ENCODE measurements at regions not wholly inside any gene's neighbourhood (a gene's known extent, or its start where the extent isn't known, plus 50 kb on each side); places are given as distances from the start of the nearest gene placed in this dataset.

DNA sequence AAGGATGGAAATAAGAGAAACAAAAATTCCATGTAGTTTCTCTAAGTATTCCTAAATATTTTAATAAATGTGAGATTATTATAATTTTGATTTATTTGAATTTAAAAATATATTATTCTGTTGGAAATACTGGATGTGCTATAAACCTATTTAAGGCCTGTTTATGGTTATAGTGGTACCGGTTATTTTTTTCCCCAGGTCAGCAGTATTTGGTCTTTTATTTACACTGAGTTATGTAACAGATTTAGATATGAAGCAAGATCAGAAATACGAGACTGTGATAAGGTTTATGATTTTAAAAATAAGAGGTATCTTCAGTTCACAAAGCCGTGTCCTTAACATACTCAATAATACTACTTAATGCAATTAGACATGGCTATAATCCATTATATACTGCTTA is 634.3 kb upstream of the POU3F2 start:
- DNase-seq: no peak

DNA sequence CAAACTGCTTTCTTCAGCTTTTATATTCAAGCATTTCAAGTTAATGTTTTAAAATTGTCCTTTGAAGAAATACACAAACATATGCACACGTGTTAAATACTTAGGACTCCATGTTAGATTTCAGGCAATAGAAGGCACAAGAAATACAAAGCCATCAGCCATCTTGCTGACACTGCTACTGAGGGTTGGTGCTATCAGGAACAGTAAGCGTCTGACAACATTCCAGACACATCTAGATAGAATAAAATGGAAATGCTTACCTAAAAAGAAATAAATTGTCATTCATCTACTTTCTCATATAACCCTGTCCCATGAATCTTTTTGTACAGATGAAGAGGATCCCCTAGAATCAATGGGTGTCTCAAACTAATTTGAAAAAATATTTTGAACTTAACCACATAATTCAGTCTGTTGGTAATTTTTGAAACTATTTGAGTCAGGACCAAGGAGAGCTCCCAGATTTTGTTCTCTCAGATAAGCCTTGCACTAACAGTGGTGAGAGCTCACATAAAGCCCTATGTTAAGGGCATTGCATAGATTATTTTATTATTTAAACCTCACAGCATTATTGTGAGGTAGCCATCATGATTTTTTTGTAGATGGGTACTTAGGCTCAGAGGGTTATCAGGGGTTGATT is 631.1 kb upstream of the POU3F2 start:
- no peak for DNase-seq

DNA sequence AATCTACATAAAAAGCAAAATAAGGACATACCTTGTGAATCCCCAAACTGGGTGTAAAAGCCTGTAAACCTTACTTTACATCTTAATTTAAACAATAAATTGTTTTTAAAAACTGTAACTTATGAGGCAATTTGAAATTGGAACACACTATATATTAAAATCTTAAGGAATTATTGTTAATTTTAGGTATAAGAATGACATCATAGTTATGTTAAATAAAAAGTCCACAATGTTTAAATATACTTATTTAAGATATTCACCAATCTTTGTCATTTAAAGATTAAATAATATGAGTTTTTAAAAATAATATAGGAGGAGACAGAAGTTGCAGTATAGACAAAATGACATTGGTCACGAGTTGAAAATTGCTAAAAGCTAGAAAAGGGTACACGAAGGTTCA is 621.9 kb upstream of the POU3F2 start:
- no peak for DNase-seq

DNA sequence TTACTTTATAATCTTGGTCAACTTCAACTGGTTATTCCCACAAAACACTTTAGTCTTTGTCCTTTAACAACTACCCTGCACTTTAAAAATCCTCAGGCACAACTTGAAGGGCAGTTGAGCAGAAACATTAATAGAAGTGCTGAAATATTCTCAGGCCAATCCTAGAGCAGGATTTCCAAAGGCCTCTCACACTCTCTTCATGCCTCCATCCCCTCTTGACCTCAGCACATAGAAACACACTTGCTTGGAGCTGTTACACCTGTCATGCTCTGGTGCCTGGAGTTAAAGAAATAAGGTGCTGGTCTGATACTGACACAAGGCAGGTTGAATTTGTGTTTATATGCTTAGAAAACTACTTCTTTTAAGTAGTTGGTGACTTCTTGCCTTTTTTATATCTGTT is 618.8 kb upstream of the POU3F2 start:
- no peak for DNase-seq

DNA sequence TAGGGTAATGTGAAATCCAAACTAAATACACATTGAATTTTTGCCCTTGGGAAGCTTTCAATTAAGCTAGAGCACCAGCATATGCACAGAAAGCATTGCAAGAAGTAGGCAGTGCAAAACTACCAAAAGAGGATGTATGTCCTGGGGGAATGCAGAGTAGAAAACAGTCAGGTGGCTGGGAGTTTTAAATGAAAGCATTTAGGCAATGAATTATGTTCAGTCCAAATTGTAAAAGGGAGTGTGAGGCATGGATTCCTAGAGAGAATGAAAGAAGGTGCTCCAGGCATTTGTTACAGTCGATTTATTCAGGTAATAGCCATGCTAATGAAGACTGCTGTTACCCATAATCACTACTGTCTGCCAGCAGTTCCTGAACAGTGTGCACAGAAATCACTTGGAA is 604.1 kb upstream of the POU3F2 start:
- DNase-seq: no peak

DNA sequence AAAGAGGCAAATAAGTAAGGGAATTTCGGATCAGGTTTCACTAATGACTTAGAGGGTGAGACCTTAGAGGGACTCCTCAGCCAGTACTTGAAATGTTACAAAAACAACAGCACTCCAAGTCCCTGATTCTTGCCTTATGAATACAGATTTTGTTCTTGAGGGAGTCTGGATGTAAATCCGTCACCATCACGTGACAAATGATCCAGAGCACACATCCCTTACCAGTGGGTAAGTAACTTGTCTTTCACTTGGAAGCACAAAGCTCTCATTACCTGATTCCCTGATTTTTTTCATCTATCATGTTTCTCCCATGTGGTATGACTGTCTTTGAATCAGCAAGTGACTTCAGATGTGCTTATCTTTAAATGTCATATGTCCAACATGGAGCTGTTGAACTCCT is 595.3 kb upstream of the POU3F2 start:
- no peak for DNase-seq

DNA sequence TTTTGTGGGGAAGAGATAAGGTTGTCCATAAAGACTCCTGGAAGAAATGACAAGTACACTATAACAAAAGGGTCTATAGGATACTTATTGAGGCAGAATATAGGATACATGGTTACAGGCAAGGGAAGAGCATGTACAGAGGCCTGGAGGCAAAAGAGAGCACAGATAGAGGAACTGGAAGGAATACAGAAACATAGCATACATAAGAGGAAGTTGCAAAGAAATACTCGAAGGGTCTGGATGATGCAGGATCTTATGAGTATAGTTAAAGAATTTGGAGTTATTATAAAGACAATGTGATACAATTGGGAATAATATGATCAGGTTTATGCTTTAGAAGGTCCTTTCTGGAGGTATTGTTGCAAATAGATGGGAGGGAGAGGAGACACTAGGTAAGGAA is 592.7 kb upstream of the POU3F2 start:
- DNase-seq: no peak

DNA sequence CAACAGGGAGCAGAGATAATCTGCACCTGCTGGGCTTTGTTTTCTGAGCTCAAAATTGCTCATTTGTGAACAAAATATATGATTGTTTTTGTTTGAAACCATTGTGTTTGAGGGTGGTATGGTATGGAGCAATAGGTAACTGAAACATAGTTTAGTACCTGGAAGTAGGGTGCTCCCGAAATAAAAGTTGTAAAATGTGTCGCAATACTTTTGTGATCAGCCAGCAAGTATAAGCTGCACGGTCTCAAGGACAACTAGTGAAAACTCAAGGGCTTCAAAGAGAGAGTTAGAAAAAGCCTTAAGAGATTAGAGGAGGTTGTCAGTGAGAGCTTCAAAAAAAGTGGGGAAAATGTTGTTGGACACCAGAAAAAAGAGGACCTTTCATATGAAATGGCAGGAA is 579.8 kb upstream of the POU3F2 start:
- no peak for DNase-seq

DNA sequence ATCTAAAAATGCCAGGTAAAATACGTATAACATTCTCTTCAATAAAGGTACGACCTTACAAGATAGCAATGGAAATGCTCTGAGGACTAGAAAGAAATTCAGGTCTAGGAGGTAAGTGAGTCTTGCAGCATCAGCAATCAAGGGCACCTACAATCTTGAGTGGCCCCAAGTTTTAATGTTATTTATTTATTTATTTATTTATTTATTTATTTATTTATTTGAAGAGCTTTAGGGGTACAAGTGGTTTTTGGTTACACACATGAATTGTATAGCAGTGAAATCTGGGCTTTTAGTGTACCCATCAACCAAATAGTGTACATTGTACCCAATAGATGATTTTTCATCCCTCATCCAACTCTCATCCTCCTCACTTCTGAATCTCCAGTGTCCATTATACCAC is 574.0 kb upstream of the POU3F2 start:
- DNase-seq: no peak

DNA sequence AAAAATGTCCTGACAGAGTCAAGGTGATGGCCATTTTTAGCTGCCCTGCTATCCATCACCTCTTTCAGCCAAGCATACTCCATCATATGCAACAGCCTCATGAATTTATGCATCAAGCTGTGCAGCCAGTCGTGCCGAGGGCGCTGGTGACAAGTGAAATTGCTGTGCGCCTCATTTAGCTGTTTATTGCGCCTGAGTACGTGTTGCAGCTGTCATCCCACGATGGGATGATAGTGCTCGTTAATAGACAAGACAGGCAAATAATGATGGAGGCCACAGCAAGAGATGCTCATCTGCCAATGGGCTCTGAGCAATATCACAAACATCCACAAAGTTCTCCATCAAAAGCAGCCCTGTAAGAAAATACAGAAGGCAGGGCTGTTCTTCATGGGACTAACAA is 562.3 kb upstream of the POU3F2 start:
- no peak for DNase-seq

DNA sequence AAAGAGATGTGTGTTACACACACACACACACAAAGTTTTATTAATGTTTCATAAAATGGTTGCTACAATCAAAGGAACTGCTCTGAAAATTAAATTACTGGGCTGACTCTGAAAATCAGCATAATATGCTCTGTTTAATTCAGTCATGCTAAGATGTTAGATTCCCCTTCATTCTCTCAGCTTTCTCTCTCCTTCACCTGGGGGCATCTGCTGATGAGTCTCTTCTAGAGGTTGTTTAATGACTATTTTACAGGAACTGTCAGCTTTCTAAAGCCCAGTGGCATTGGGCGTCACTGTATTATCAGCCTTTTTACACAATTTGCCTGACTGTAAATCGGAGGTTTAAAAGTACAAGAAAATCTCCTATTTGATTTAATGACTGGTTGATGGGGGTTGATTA is 559.7 kb upstream of the POU3F2 start:
- no peak for DNase-seq

DNA sequence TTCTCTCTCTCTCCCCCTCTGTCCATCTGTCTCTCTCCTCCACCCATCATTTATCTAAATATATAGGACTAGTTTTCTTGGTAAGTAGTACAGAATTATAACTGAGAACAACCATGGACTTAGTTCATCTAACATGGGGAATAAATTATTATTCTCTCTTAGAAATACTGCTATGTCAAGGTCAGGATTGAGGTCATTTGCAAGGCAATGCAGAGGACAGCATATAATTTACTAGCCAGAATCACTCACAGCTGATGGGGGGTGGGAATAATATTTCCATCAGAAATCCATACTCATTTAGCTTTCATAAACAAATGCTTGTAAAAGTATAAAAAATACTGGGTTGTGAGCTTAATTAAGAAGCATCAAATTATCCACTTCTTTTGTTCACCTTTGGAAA is 553.9 kb upstream of the POU3F2 start:
- DNase-seq: no peak

DNA sequence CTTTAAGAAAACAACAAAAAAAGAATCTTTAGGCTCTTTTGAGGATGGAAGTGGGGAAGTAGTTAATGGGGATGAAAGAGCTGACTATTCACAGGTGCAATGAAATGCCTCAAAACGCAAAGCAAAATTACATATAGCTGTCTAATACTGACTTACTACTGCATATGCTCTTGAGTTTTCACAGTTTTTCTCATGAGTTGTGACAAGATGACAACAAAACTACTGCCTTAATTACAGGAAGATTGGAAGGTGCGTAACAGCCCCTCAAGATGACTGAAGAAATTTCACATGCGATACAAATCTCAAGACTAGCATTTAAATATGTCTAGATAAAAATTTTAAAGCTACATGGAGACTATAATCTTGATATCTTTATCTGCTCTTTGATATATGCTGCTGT is 547.8 kb upstream of the POU3F2 start:
- DNase-seq: no peak

DNA sequence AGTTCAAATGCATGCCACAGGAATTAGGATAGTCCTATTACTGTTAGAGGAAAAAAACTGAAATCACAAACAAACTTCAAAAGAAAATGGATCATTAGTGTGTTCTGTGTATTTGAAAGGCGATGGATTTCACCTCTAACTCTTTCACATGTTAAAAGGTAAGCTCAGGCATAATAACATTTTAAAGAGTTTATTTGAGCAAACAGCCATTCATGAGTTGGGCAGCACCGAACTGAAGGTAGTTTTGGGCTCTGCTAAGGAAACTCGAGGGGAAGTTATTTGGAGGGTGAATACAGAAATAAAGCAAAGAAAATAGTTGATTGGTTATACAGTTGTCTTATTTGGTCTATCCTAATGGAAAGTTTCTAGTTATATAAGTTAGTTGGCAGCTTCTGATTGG is 546.5 kb upstream of the POU3F2 start:
- DNase-seq: no peak

DNA sequence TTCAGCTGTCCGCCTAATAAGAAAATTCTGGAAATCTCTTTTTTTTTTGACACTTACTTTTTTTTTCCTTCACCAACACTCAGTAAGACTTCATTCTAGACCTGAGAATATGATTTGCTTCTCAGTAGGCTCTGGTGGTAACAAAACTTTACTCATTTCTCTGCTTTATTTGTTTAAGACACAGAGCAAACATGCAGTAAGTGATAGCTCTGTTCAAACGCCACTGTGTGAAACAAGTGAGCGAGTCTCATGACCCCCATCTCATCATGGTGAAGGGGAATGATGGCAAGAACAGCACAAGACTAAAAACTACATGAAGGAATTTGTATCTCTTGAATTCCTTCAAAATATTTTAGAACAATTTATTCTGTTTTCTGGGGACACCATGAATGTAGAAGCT is 541.6 kb upstream of the POU3F2 start:
- no peak for DNase-seq

DNA sequence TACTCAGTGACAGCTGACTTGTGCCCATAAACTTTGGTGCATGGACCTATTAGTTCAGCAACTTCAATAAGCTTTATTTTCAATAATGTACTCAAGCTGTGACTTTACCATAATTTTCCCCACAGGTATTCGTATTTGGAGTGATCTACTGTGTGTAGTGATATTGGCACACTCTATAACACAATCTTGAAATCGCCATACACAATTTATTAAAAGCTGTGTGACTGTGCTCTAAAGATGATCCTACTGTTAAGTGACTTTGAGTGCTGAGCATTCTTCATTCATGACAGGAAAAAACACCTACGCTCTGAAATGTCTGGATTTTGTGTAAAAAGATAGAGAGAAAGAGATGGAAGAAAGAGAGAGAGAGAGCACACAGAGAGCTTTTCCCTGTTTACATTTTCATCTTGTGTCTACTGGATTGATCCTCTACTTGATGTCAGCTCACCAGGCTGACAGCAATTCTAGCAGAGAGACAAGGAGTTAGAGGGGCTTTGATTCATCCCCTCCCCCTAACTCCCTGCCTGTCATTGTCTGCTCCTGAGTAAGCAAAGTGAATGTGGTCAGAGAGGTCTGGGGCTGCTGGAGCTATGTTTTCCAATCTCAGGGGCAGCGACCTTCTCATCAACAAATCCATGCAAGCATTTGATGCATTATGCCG is 538.7 kb upstream of the POU3F2 start:
- DNase-seq: no peak

DNA sequence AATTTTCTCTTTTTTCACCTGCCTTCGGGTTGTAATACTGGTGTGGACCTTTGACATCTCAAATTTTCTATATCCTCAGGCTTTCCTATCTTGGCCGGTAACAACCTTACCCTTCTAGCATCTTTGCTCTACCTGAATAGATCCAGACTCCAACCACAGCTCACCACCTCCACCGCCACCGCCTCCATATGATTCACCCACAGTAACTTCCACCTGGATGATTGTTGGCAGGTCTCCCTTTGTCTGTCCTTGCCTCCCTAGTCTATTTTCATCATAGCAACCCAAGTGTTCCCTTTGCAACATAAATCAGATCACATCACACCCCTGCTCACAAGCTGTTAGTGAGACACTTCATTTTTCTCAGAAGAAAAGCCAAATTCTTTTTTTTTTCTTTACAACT is 525.8 kb upstream of the POU3F2 start:
- no peak for DNase-seq

DNA sequence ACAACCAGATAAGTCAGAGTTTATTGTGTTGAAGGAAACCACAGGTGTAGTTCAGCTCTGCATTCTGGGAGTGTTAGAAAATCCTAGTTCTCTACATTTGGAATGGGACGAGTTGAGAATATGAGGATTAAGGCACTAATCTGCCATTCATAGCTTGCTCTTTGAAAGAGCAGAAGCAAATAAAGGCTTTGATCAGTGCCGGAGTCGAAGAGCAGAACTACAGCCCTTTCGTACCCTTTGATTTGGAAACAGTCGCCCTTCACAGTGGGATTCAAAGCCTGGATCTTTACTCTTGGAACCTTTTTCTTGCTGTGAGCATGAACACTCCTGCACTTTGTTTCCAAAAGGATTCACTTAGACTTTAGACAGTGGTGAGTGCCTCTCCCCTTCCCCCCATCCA is 523.9 kb upstream of the POU3F2 start:
- no peak for DNase-seq

DNA sequence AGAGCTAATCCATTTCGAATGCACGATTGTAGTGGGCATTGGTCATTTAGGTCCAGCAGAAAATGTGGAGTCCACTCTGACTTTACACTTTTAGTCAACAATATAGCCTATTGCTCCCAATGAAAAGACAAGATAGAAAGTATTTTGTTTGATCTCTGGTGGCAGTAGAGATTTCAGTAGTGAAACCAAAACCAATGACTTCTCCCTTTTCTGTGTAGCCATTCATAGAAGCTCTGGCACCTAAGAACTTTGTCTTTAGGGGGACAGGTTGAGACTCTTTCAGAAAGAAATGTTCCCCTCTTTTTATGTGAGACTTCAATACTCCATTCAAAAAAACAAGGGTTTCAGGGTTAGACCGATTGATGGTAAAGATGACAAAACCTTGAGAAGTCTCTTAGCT is 510.8 kb upstream of the POU3F2 start:
- no peak for DNase-seq

DNA sequence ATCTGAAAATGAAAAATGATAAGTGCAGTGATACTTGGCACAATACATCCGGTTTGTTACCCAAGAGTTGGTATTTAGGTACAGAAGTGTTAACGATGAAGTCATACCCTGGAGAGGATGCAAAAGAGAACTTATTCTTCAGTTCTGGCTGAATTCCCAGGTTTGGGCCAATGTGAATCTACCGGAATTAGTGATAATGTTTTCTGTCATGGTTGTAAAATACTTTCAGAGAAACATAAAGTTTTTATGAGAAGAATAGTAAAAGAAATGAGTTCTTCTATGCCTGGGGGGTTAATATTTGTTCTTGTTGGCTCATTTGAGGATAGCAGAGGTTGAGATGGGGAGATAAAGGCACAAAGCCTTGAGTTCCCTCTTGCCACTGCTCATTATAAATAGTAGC is 509.9 kb upstream of the POU3F2 start:
- DNase-seq: no peak

DNA sequence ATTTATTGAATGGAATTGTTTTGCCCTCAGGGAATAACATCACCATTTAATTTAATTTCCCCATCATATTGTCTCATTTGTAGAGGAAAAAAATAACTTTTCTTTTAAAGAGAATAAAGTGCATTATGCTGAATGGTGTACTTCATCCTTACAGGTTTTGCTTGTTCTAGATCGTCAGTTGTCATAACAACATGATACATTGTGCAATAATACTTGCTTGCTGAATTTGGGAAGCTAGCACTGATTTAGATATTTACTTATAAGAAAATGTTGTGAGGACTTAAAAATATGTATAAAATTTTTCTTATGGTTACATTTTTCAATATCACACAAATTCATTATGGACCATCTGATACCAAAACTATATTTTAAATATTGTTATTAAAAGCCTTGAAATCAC is 509.0 kb upstream of the POU3F2 start:
- no peak for DNase-seq

DNA sequence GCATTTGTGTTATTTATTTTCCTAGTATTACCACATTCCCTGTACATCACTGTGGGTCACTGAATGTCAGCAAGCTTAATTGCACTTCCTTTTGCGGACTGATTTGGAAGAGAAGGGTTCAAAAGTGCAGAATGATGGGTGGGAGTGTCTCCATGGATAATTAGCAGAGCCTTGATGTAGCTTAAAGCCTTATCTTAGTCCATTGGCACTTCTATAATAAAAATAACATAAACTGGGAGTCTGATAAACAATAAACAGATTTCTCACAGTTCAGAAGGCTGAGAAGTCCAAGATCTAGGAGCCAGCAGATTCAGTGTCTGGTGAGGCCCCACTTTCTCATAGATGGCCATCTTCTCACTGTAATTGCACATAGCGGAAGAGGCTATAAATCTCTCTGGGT is 501.1 kb upstream of the POU3F2 start:
- DNase-seq: no peak

DNA sequence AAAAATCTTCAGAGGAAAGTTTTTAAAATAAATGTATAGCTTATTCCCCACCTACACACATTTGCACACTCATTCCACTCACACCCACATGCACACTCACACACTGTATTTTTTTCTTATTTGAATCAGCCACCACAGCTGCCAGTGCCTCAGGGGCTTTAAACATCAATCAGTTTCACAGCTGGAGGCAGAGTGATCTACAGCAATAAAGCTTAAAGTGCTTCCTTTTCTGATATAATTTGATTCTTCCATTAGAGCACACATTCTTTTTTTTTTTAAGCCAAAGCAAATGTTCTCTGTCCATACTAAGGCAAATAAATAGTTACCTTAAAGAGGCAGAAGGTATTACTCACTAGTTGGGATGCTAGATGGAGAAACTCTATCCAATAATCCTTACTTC is 498.8 kb upstream of the POU3F2 start:
- no peak for DNase-seq

DNA sequence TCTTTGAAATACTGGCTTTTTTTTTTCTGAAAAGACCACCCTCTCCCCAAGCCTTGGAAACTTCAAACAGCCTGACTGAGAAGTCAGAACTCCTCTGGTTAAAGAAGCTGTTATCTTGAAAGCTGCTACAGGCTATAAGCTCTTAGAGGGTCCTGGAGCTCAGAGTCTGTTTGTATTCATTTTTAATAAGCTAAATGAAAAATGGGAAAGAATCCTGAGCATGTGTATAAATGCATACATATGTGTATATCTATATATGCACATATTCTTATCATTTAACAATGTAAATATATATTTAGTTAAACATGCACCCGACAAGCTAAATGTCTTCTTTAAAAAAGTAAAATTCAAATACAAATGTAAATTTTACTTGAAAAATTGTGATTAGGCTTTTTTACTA is 494.9 kb upstream of the POU3F2 start:
- no peak for DNase-seq

DNA sequence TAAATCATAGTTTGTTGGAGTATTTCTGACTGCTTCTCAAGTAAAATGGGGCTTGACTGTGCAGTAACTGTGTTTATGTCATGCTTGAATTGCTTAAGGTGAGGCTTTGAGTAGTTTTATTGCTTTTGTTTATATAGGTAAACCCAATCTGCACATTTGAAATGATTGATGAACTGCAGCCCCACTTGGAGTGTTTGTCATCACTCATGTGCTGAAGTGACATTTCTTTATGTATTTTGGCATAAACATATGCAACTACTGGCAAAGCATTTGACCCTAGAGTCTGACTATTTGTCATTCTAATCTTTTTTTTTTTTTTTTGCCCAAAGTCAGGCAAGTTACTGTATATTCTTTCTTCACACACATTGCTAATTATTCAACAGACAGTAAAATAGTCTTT is 491.4 kb upstream of the POU3F2 start:
- no peak for DNase-seq

Measured in dermis blood vessel endothelial cell (primary cell).